WTC11 (cell line): ENCODE measurements at regions not wholly inside any gene's neighbourhood (a gene's known extent, or its start where the extent isn't known, plus 50 kb on each side); places are given as distances from the start of the nearest gene placed in this dataset.

ENCODE experiments used
- ATAC-seq: fragments of 200-7000 bp; cut with Tn5 transposase; 2 replicates; pipeline ENCODE4 v1.10.0; 2021; ENCODE audit warnings: mild to moderate bottlenecking, moderate library complexity
- CTCF ChIA-PET: fragments of 300-600 bp; sonication (Branson Sonifier 250); formaldehyde crosslinking; loops from one replicate; lab custom pipeline; 2021; ENCODE audit warnings: antibody characterized with exemption; lab: Charles Lee
- POLR2A ChIA-PET: fragments of 350-600 bp; sonication (Branson Sonifier 250); formaldehyde crosslinking; loops from one replicate; lab custom pipeline; 2021; ENCODE audit warnings: antibody characterized with exemption; lab: Charles Lee
- DNase-seq: peaks from one replicate; pipeline ENCODE4 v3.0.0; 2021; ENCODE audit warnings: low spot score
- H3K27ac Mint-ChIP-seq: 2 replicates; pipeline ENCODE4 v1.8.0; 2021; ENCODE audit warnings: mixed read lengths
- H3K27me3 Mint-ChIP-seq: 2 replicates; pipeline ENCODE4 v1.8.0; 2021; ENCODE audit warnings: low read depth, mild to moderate bottlenecking, moderate library complexity, mixed read lengths
- H3K36me3 Mint-ChIP-seq: 2 replicates; pipeline ENCODE4 v1.8.0; 2021; ENCODE audit warnings: mixed read lengths
- H3K4me1 Mint-ChIP-seq: 2 replicates; pipeline ENCODE4 v1.8.0; 2022; ENCODE audit warnings: mixed read lengths
- H3K4me3 Mint-ChIP-seq: 2 replicates; pipeline ENCODE4 v1.8.0; 2021; ENCODE audit warnings: mild to moderate bottlenecking, moderate library complexity, mixed read lengths
- H3K9me3 Mint-ChIP-seq: 2 replicates; pipeline ENCODE4 v1.8.0; 2021; ENCODE audit warnings: mixed read lengths
- CBFB ChIP-seq: sonication (generic); formaldehyde crosslinking; IDR thresholded peaks from 2 replicates; pipeline ENCODE4 v1.8.1; 2022; ENCODE audit warnings: mild to moderate bottlenecking, low read depth, missing genetic modification reagents
- FOXP4 ChIP-seq: sonication (generic); formaldehyde crosslinking; IDR thresholded peaks from 2 replicates; pipeline ENCODE4 v1.8.0; 2022; ENCODE audit warnings: mild to moderate bottlenecking, missing genetic modification reagents
- GTF2I ChIP-seq: fragments of 250-450 bp; sonication (Bioruptor Pico); conservative IDR thresholded peaks from 2 replicates; pipeline ENCODE4 v1.4.0; 2021; ENCODE audit warnings: mild to moderate bottlenecking
- HMGA2 ChIP-seq: fragments of 250-450 bp; sonication (Bioruptor Pico); IDR thresholded peaks from 2 replicates; pipeline ENCODE4 v1.4.0; 2021; ENCODE audit warnings: mild to moderate bottlenecking, moderate library complexity
- JUN ChIP-seq: sonication (generic); formaldehyde crosslinking; IDR thresholded peaks from 2 replicates; pipeline ENCODE4 v1.8.0; 2023; ENCODE audit warnings: mild to moderate bottlenecking, missing genetic modification reagents
- MLX ChIP-seq: sonication (generic); formaldehyde crosslinking; IDR thresholded peaks from 2 replicates; pipeline ENCODE4 v1.8.1; 2023; ENCODE audit warnings: mild to moderate bottlenecking, missing genetic modification reagents, moderate library complexity
- NR1H2 ChIP-seq: sonication (generic); formaldehyde crosslinking; IDR thresholded peaks from 2 replicates; pipeline ENCODE4 v1.9.0; 2021; ENCODE audit warnings: mild to moderate bottlenecking, moderate library complexity, missing genetic modification reagents
- PREB ChIP-seq: sonication (generic); formaldehyde crosslinking; IDR thresholded peaks from 2 replicates; pipeline ENCODE4 v1.8.1; 2022; ENCODE audit warnings: mild to moderate bottlenecking, missing genetic modification reagents, moderate library complexity, borderline replicate concordance
- RELA ChIP-seq: sonication (generic); formaldehyde crosslinking; IDR thresholded peaks from 2 replicates; pipeline ENCODE4 v1.8.1; 2022; ENCODE audit warnings: missing genetic modification reagents, mild to moderate bottlenecking, borderline replicate concordance
- SOX15 ChIP-seq: fragments of 250-450 bp; sonication (Bioruptor Pico); IDR thresholded peaks from 2 replicates; pipeline ENCODE4 v1.9.0; 2021; ENCODE audit warnings: mild to moderate bottlenecking
- TCF7 ChIP-seq: sonication (generic); formaldehyde crosslinking; IDR thresholded peaks from 2 replicates; pipeline ENCODE4 v1.8.0; 2022; ENCODE audit warnings: mild to moderate bottlenecking, low read depth, missing genetic modification reagents, moderate library complexity
- ZBTB43 ChIP-seq: sonication (generic); formaldehyde crosslinking; IDR thresholded peaks from 2 replicates; pipeline ENCODE4 v1.8.1; 2023; ENCODE audit warnings: mild to moderate bottlenecking, missing genetic modification reagents
- ZNF219 ChIP-seq: sonication (generic); formaldehyde crosslinking; IDR thresholded peaks from 2 replicates; pipeline ENCODE4 v1.8.0; 2023; ENCODE audit warnings: missing genetic modification reagents, mild to moderate bottlenecking, borderline replicate concordance
- ZNF263 ChIP-seq: sonication (generic); formaldehyde crosslinking; IDR thresholded peaks from 2 replicates; pipeline ENCODE4 v1.8.1; 2022; ENCODE audit warnings: low read depth, mild to moderate bottlenecking, moderate library complexity, missing genetic modification reagents
- TF ChIP-seq, protein P1 (sequence below): sonication (generic); formaldehyde crosslinking; IDR thresholded peaks from 2 replicates; pipeline ENCODE4 v1.8.1; 2022; ENCODE audit warnings: low read depth, mild to moderate bottlenecking, moderate library complexity, missing genetic modification reagents, borderline replicate concordance
- TF ChIP-seq, protein P2 (sequence below): fragments of 250-450 bp; sonication (Bioruptor Pico); IDR thresholded peaks from 2 replicates; pipeline ENCODE4 v2.1.2; 2022; ENCODE audit warnings: mild to moderate bottlenecking, moderate library complexity
- TF ChIP-seq, protein P3 (sequence below): sonication (generic); formaldehyde crosslinking; IDR thresholded peaks from 2 replicates; pipeline ENCODE4 v1.8.1; 2022; ENCODE audit warnings: low read depth, missing genetic modification reagents, borderline replicate concordance
- TF ChIP-seq, protein P4 (sequence below): sonication (generic); formaldehyde crosslinking; IDR thresholded peaks from 2 replicates; pipeline ENCODE4 v1.8.0; 2023; ENCODE audit warnings: missing genetic modification reagents

DNA sequence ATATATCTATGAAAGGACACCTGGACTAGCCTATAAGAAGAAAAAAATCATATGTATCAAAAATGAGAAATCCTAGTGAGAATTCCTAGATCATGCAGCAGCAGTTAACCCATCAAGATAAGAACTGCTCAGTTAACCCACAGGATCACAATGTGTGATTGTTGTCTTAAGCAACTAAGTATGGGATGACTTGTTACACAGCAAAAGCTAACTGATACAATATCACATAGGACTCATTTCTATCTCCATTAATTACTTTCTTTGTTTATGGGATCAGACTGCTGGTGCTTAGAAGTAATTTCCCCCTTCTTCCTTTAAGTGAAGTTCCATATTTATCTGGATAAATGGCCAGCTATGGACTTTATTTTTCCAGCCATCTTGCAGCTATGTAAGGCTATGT is 280.8 kb upstream of the MARCKS start (continued):
- TF ChIP-seq, protein P1, sequence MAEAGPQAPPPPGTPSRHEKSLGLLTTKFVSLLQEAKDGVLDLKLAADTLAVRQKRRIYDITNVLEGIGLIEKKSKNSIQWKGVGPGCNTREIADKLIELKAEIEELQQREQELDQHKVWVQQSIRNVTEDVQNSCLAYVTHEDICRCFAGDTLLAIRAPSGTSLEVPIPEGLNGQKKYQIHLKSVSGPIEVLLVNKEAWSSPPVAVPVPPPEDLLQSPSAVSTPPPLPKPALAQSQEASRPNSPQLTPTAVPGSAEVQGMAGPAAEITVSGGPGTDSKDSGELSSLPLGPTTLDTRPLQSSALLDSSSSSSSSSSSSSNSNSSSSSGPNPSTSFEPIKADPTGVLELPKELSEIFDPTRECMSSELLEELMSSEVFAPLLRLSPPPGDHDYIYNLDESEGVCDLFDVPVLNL (CRISPR knock-in tag): no peak

GRCh38 chr6:113578691-113579090 is 278.5 kb upstream of the MARCKS start:
- peaks cover 10% of the 10 kb centered on the region for H3K4me1 Mint-ChIP-seq
- peaks cover 16% of the 10 kb centered on the region for H3K9me3 Mint-ChIP-seq
- H3K27ac Mint-ChIP-seq: no peak overlapping the region
- ChIA-PET POLR2A (no interaction called here), CTCF (interaction anchor here (2.1 kb wide), 1 partner anchor 8 kb away, joined by 6 read pairs; no protein-coding TSS in a partner anchor)
- no peaks in the 10 kb centered on the region; the same call in 1 of the 2 replicates for H3K27me3 Mint-ChIP-seq
- DNase-seq (no peak), ATAC-seq (no peak)
- H3K36me3 Mint-ChIP-seq: peaks cover 10% of the 10 kb centered on the region
- no peak for TF ChIP-seq FOXP4 (CRISPR knock-in tag)
- TF ChIP-seq HMGA2 (CRISPR knock-in tag): no peak
- no peak for TF ChIP-seq PREB (CRISPR knock-in tag)
- TF ChIP-seq, protein P2, sequence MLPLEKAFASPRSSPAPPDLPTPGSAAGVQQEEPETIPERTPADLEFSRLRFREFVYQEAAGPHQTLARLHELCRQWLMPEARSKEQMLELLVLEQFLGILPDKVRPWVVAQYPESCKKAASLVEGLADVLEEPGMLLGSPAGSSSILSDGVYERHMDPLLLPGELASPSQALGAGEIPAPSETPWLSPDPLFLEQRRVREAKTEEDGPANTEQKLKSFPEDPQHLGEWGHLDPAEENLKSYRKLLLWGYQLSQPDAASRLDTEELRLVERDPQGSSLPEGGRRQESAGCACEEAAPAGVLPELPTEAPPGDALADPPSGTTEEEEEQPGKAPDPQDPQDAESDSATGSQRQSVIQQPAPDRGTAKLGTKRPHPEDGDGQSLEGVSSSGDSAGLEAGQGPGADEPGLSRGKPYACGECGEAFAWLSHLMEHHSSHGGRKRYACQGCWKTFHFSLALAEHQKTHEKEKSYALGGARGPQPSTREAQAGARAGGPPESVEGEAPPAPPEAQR (CRISPR knock-in tag): no peak
- TF ChIP-seq CBFB (CRISPR knock-in tag): no peak
- no peak for TF ChIP-seq JUN (CRISPR knock-in tag)
- TF ChIP-seq, protein P3, sequence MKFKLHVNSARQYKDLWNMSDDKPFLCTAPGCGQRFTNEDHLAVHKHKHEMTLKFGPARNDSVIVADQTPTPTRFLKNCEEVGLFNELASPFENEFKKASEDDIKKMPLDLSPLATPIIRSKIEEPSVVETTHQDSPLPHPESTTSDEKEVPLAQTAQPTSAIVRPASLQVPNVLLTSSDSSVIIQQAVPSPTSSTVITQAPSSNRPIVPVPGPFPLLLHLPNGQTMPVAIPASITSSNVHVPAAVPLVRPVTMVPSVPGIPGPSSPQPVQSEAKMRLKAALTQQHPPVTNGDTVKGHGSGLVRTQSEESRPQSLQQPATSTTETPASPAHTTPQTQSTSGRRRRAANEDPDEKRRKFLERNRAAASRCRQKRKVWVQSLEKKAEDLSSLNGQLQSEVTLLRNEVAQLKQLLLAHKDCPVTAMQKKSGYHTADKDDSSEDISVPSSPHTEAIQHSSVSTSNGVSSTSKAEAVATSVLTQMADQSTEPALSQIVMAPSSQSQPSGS: no peak
- no peak overlapping the region for H3K4me3 Mint-ChIP-seq

GRCh38 chr6:113584767-113585166 is 272.4 kb upstream of the MARCKS start:
- H3K27ac Mint-ChIP-seq: no peak overlapping the region
- no peaks in the 10 kb centered on the region for H3K27me3 Mint-ChIP-seq
- H3K9me3 Mint-ChIP-seq: 0 out of 2 replicates have a peak, but pooled peaks cover 4% of the 10 kb centered on the region
- ChIA-PET CTCF (no interaction called here), POLR2A (interaction anchor here (0.7 kb wide), 1 partner anchor 309 kb away, joined by 3 read pairs; no protein-coding TSS in a partner anchor)
- TF ChIP-seq MLX: no peak
- TF ChIP-seq ZNF219: no peak
- TF ChIP-seq ZBTB43 (CRISPR knock-in tag): no peak
- no peak for TF ChIP-seq SOX15 (CRISPR knock-in tag)
- no peak for TF ChIP-seq GTF2I (CRISPR knock-in tag)
- TF ChIP-seq PREB (CRISPR knock-in tag): no peak
- no peak for TF ChIP-seq NR1H2 (CRISPR knock-in tag)
- TF ChIP-seq ZNF263: no peak
- no peak for TF ChIP-seq TCF7
- TF ChIP-seq, protein P4, sequence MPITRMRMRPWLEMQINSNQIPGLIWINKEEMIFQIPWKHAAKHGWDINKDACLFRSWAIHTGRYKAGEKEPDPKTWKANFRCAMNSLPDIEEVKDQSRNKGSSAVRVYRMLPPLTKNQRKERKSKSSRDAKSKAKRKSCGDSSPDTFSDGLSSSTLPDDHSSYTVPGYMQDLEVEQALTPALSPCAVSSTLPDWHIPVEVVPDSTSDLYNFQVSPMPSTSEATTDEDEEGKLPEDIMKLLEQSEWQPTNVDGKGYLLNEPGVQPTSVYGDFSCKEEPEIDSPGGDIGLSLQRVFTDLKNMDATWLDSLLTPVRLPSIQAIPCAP (CRISPR knock-in tag): no peak
- TF ChIP-seq RELA (CRISPR knock-in tag): no peak
- H3K4me3 Mint-ChIP-seq: no peak overlapping the region
- ATAC-seq (no peak), DNase-seq (no peak)
- H3K4me1 Mint-ChIP-seq: peaks cover 36% of the 10 kb centered on the region
- H3K36me3 Mint-ChIP-seq: no peaks in the 10 kb centered on the region
